ENCODE measurements at regions not wholly inside any gene's neighbourhood (a gene's known extent, or its start where the extent isn't known, plus 50 kb on each side); places are given as distances from the start of the nearest gene placed in this dataset.

- no peak overlapping the region for H2BK5ac ChIP-seq (ENCODE audit: low read depth, low read length, poor library complexity, severe bottlenecking)
- no peak overlapping the region for H3K4ac ChIP-seq (ENCODE audit: low read depth, low read length)
- intact Hi-C loops (cut with micrococcal nuclease) = no loop called here
- peaks cover 5% of the 10 kb centered on the region; the same call in 1 of the 2 replicates for H3K9me3 ChIP-seq (ENCODE audit: control insufficient read depth, insufficient read depth, low read length)
- CTCF ChIA-PET = no interaction called here
- no peak overlapping the region for H2AFZ ChIP-seq (replicated peaks; ENCODE audit: low read length, poor library complexity)
- H4K8ac ChIP-seq (ENCODE audit: low read depth in 2 of 2, low read length in 2 of 2) = no peak overlapping the region
- H3K27me3 ChIP-seq (ENCODE audit: control insufficient read depth, insufficient read depth, low read length) = no peaks in the 10 kb centered on the region
- in situ Hi-C loops (cut with MboI; ENCODE audit: low sequenced_read_pairs) = no loop called here
- no TSS peak for BruUV-seq (replicated peaks)
- H2AK5ac ChIP-seq (ENCODE audit: low read depth, low read length) = no peak overlapping the region
- H3K18ac ChIP-seq (ENCODE audit: low read depth, low read length) = no peak overlapping the region
- H3K4me3 ChIP-seq (ENCODE audit: insufficient read depth, low read depth, low read length) = no peak overlapping the region
- no CpG with 5 or more reads among the region's 5 CpGs for WGBS, 2 experiments (ENCODE audit: extremely low coverage in 2 of 2, insufficient read length in 1 of 2)
- H2BK20ac ChIP-seq (ENCODE audit: low read depth, low read length) = no peak overlapping the region
- no peak overlapping the region for H2AK9ac ChIP-seq (replicated peaks; ENCODE audit: low read depth, low read length, poor library complexity)
- no peak overlapping the region for H2BK120ac ChIP-seq (ENCODE audit: low read depth, low read length)
- no peak for DNase-seq
- H2BK15ac ChIP-seq (ENCODE audit: low read depth, low read length) = no peak overlapping the region
- ATAC-seq (ENCODE audit: low read depth) = no peak
- dilution Hi-C loops (cut with HindIII; ENCODE audit: low sequenced_read_pairs, unreplicated experiment) = no loop called here
- POLR2A ChIA-PET (ENCODE audit: unreplicated experiment) = no interaction called here
- H3K9me1 ChIP-seq (ENCODE audit: insufficient read depth, low read length) = no peaks in the 10 kb centered on the region
- H4K5ac ChIP-seq (ENCODE audit: low read depth, low read length) = no peak overlapping the region
- H3K14ac ChIP-seq (replicated peaks; ENCODE audit: low read depth, low read length) = no peak overlapping the region
- H3K4me1 ChIP-seq (ENCODE audit: control insufficient read depth, insufficient read depth, low read length) = no peaks in the 10 kb centered on the region
- no peak overlapping the region for H3K9ac ChIP-seq (ENCODE audit: low read depth, low read length)
- H3K4me2 ChIP-seq (ENCODE audit: low read depth, low read length) = no peak overlapping the region
- H3K79me1 ChIP-seq (ENCODE audit: low read depth in 1 of 2, low read length in 2 of 2) = no peaks in the 10 kb centered on the region
- H3K27ac ChIP-seq (ENCODE audit: insufficient read depth, low read length) = no peak overlapping the region
- no peaks in the 10 kb centered on the region for H4K20me1 ChIP-seq (ENCODE audit: insufficient read depth, low read length)
- H4K91ac ChIP-seq (ENCODE audit: insufficient read depth, low read depth, low read length) = no peak overlapping the region
- H3K36me3 ChIP-seq (ENCODE audit: control insufficient read depth, insufficient read depth, low read length) = no peaks in the 10 kb centered on the region
- H3K56ac ChIP-seq (ENCODE audit: extremely low read depth, insufficient read depth, low read length) = no peak overlapping the region
- no peak overlapping the region for H3K23ac ChIP-seq (ENCODE audit: low read depth, low read length)
- TF ChIP-seq MXI1 (IDR thresholded peaks at IDR 0.05; ENCODE audit: borderline replicate concordance, low read depth, low read length) = no peak
- TF ChIP-seq CTCF (conservative IDR thresholded peaks at IDR 0.05; ENCODE audit: low read depth, low read length) = no peak
- TF ChIP-seq RCOR1 (IDR thresholded peaks at IDR 0.05; ENCODE audit: insufficient replicate concordance, low read length) = no peak
- TF ChIP-seq MAFK (IDR thresholded peaks at IDR 0.05; ENCODE audit: low read depth, low read length) = no peak
- TF ChIP-seq RAD21 (IDR thresholded peaks at IDR 0.05; ENCODE audit: low read length) = no peak
- TF ChIP-seq POLR2A (IDR thresholded peaks at IDR 0.05; ENCODE audit: low read depth, low read length) = no peak
- no peak for TF ChIP-seq BHLHE40 (IDR thresholded peaks at IDR 0.05; ENCODE audit: low read depth, low read length)
- no peak for TF ChIP-seq MAZ (IDR thresholded peaks at IDR 0.05; ENCODE audit: borderline replicate concordance, low read depth, low read length)
- TF ChIP-seq, protein P1, sequence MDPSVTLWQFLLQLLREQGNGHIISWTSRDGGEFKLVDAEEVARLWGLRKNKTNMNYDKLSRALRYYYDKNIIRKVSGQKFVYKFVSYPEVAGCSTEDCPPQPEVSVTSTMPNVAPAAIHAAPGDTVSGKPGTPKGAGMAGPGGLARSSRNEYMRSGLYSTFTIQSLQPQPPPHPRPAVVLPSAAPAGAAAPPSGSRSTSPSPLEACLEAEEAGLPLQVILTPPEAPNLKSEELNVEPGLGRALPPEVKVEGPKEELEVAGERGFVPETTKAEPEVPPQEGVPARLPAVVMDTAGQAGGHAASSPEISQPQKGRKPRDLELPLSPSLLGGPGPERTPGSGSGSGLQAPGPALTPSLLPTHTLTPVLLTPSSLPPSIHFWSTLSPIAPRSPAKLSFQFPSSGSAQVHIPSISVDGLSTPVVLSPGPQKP (IDR thresholded peaks at IDR 0.05; ENCODE audit: borderline replicate concordance, low read depth, low read length) = no peak
Observed at GRCh38 chr16:6177616-6178180, 1080.1 kb upstream of the EEF2KMT start.
